ENCODE measurements at regions not wholly inside any gene's neighbourhood (a gene's known extent, or its start where the extent isn't known, plus 50 kb on each side); places are given as distances from the start of the nearest gene placed in this dataset.

DNA sequence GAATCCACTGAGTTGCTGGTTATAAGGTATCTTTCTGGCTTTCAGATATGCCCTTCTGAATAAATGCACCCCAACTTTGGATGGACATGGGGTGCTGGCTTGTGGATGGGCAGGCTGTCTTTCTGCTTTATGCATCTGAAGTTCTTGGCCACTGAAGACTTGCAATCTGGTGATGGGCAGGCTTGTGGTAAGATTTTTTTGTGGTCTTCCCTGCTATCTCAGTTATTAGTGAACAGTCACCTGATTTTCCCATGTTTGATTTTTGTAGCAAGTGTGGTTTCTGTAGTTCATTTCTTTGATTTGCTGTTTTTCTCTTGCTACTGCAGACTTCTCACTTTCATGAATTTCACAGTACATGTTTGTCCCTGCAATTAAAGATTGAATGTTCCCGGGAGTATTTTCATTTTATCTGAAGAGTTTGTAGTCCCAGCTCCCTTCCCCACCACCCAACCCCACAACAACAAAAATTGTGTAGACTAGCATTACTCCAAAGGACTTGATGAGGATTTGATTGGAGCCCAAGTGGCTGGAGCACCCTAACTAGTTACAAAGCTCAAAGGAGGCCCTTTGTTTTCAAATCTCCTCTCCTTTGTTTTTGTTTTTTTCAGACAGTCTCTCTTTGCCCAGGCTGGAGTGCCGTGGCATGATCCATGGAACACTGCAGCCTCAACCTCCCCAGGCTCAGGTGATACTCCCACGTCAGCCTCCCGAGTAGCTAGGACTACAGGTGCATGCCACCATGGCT is 63.6 kb upstream of the MGAT5 start:
- DNase-seq, result no peak

DNA sequence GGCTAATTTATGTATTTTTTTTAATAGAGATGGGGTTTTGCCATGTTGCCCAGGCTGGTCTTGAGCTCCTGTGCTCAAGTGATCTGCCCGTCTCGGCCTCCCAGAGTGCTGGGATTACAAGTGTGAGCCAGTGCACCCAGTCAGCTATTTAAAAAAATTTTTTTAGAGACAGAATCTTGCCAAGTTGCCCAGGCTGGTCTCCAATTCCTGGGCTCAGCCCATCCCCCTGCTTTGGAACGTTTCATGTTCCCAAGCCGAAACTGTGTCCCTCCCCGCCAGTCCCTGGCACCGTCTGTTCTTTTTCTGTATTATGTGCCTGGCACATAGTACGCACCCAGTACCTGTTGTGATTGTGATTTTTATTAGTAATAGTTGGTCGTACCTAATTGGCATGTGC is 63.1 kb upstream of the MGAT5 start:
- DNase-seq, result no peak

DNA sequence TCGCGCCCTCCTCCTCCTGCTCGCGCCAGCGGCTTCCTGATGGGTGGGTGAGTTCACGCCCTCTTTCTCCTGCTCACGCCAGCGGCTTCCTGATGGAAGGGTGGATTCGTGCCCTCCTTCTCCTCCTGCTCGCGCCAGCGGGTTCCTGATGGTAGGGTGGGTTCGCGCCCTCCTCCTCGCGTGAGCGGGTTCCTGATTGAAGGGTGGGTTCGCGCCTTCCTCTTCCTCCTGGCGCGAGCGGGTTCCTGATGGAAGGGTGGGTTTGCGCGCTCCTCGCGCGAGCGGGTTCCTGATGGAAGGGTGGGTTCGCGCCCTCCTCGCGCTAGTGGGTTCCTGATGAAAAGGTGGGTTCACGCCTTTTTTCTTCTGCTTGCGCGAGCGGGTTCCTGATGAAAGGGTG is 62.0 kb upstream of the MGAT5 start:
- no peak for DNase-seq

DNA sequence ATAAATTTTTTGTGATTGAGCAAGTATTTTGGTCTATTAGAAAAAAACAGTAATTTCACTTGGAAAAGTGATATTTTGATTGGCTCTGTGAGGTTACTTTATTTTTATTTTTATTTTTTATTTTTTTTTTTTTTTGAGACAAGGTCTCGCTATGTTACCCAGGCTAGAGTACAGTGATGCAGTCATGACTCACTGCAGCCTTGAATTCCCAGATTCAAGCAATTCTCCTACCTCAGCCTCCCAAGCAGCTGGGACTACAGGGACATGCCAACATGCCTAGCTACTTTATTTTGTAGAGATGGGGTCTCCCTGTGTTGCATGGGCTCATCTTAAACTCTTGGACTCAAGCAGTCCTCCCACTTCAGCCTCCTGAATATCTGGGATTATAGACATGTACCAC is 60.9 kb upstream of the MGAT5 start:
- DNase-seq, result no peak

DNA sequence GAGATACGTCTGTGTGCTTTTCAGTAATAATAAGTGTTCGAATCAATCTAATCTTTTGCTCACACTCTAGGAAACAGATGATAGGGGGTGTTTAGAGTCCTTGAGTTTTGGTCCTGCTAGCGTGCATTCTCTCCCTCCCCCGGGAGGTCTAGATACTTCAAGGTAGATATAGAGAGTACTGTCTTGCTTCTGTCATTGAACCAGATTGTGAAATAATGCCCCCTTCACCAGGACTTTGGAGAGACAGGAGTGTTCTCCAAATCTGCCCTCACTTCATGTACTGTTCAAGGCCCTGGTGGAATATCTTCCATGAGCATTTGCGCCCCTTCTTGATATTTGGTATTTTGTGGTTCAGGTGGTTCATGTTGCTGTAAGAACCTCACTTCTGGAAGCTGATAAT is 59.4 kb upstream of the MGAT5 start:
- DNase-seq, result no peak

DNA sequence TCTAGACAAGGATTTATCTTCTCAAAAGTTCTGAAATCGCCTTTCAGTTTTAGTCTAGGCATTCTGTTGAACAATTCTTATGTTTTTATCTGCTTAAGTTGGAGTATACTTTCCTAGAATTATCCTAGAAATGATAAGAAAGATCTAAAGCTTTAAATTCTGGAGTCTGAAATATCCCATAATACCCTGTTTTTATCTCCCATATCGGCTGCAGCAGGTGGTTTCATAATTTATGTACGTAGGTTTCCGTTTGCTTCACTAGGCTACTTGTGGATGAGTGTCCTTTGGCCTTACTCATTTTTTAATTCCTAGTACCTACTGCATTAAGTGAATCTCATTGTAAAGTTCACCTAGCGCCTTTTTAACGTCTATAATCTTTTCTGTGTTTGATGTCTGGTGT is 58.5 kb upstream of the MGAT5 start:
- DNase-seq, result no peak

DNA sequence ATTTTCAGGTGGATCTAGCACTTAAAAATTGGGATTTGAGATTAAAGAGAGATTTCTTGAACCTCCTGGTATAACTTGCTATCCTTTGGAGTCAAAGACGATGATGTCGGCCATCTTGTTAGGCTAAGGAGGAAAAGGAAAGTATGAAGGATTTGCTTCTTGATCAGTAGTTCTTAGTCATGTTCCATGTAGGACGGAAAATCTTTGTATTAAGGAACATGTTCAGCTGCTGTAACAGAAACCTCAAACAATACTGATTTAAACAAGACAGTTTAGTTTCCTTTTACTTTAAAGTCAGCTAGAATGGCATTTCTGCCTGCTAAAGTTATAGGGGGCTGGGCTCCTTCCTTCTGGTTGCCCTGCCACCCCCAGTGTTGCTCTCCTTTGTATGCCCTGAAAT is 56.4 kb upstream of the MGAT5 start:
- no peak for DNase-seq

DNA sequence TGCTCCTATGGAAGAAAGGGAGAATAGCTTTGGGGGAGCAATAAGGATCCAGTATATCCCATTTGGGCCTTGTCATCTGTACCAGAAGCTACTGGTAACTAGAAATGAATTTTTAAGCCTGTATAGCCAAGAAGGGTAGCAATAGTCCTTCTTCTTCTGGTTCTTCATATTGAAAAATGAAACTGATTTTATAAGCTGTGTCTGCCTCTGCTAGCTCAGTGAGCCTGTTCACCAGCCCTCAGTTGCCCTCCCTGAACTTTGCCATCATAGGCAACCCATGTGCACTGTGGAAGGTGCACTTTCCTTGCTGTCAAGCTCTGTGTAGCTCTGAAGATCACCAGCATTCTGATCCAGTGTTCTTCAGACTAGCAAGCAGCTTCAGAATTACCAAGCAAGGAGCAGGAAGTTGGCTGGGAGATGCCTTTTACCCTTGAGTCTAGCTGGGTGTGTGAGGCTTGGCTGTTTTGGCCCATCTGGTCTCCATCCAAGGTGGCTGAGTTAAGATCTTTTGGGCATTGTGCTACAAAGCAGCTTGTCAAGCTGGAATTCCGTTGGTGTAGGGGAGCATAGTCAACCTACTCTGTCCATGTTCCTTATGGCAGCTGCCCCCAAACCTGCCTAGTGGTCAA is 55.8 kb upstream of the MGAT5 start:
- no peak for DNase-seq

DNA sequence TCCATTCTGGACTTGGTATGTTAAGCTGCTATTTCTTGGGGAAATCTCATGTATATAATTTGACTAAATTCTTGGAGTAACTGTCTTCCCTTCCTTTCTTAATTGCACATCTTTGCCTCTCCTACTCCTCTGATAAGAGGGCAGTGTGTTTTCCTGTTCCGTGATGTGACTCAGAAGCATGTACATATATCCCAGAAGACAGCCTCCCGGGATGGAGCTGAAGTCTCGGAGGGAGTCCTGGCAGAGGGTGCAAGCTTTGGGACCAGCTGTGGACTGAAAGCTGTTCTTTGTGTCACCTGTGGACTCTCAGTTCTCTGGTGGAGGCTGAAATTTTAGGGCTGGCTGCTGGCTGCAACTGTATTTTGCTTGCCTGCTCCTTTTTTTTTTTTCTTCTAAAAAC is 54.7 kb upstream of the MGAT5 start:
- no peak for DNase-seq

DNA sequence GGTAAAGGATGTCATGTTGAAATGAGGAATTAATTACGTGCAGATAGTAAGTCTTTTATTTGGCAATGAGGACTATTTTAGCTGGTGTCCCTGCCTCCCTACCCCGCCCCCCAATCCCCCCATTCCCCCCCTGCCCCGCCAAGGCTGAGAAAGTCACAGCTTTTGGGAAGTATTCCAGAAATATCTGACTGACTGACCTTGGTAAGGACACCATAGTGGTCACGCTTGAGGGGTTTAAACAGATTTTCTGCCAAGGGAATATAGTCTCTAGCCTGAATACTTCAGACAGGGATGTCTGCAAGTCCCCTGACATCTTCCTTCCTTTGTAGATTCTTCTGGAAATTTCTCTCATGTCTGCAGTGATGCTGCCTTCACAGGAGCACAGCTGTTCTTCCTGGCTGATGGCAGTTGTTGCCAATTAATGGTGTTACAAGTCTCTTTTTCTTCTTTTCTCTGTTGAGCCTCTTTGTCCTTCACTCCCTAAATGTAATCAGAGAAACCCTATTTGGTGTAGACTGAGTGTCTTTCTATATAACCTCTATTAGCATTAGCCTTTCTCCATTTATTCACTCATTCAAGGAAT is 53.7 kb upstream of the MGAT5 start:
- no peak for DNase-seq

DNA sequence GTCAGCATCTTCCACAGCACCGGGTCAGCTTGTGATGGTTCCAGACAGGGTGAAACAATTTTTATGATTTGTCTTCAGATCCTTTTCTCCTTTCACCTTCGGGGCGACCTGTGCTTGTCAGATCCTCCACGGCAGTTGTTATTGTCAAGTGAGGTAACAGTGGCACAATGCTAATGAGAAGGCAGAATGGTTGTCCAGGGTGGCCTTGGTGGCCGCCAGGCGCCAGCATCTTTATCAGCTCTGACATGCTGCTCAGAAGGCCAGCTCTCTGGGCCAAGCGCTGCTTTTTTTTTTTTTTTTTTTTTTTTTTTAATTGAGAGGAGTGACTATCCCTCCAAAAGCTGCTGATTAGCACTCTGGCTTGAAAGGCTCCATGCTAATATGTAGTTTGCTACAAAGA is 52.3 kb upstream of the MGAT5 start:
- DNase-seq, result no peak

DNA sequence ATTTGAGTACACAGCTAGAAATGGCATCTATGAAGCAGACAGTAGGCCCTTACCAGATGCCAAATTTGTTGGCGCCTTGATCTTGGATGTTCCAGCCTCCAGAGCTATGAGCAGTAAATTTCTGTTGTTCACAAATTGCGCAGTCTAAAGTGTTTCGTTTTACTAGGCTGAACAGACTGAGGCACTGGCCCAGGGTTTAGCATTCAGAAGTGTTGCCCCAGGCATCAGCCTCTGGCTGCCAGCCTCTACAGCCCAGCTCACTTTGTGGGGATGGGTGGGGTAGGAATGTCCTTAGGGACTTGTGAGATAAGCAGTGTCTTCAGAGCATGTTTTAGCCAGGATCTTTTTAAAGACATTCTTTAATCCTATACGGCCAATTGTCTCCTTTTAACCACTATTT is 51.5 kb upstream of the MGAT5 start:
- DNase-seq, result no peak

DNA sequence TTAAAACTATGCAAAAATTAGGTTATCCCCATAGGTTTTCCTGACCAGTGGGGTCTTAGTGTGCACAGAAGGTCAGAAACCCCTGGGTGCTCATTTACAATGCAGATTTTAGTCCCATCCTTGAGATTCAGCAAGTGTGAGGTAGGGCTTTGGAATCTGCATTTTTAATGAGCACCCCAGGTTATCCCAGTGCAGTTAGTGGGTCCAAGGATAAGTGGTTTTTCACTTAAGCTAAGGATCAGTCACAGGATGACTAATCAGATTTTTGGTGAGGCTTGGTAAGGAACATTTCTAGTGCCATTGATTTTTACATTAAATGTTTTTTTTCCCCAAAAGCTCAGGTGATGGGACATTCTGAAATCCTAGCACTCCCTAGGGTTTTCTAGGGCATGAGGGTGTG is 50.7 kb upstream of the MGAT5 start:
- DNase-seq, result no peak

Data from DMS 273 treated with DMSO at 0.1 percent for 48 hours (cell line).